ENCODE measurements at regions not wholly inside any gene's neighbourhood (a gene's known extent, or its start where the extent isn't known, plus 50 kb on each side); places are given as distances from the start of the nearest gene placed in this dataset.

DNA sequence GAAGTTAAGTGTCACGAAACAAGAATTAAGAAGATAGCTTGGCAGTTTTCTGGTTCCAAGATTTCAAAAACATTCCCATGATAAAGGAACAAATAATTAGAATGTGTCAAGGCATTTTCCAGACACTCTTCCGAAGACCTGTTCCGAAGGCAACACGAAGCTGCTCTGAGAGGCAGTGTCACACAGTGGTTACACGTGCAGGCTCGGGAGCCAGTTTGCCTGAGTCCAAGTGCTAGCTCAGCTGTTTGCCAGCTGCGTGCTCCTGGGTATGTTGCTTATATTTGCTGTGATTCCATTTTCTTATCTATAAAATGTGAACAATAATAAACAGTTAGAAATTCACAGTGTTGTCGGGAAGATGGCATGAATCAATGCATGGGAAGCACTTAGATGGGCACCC is 217.9 kb upstream of the GRIP1 start:
- no peaks in the 10 kb centered on the region for H3K27me3 ChIP-seq
- WGBS, 5 donors: 69 to 90% (median 77%) methylated on average over 8 of the region's 8 CpGs
- no peaks in the 10 kb centered on the region for H3K36me3 ChIP-seq
- no peak overlapping the region for H3K27ac ChIP-seq
- DNase-seq: no peak
- intact Hi-C loops (cut with DNase I; ENCODE audit: low total_unique reads): no loop called here
- TF ChIP-seq POLR2A (IDR thresholded peaks at IDR 0.05): no peak
- TF ChIP-seq EP300 (IDR thresholded peaks at IDR 0.05): no peak
- TF ChIP-seq POLR2AphosphoS5 (IDR thresholded peaks at IDR 0.05): no peak
- TF ChIP-seq, protein P1, sequence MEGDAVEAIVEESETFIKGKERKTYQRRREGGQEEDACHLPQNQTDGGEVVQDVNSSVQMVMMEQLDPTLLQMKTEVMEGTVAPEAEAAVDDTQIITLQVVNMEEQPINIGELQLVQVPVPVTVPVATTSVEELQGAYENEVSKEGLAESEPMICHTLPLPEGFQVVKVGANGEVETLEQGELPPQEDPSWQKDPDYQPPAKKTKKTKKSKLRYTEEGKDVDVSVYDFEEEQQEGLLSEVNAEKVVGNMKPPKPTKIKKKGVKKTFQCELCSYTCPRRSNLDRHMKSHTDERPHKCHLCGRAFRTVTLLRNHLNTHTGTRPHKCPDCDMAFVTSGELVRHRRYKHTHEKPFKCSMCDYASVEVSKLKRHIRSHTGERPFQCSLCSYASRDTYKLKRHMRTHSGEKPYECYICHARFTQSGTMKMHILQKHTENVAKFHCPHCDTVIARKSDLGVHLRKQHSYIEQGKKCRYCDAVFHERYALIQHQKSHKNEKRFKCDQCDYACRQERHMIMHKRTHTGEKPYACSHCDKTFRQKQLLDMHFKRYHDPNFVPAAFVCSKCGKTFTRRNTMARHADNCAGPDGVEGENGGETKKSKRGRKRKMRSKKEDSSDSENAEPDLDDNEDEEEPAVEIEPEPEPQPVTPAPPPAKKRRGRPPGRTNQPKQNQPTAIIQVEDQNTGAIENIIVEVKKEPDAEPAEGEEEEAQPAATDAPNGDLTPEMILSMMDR (IDR thresholded peaks at IDR 0.05): no peak
- no peaks in the 10 kb centered on the region for H3K9me3 ChIP-seq
- no peak overlapping the region for H3K4me3 ChIP-seq
- peaks cover 0 to 13% (median 2%) of the 10 kb centered on the region in 4 donors for H3K4me1 ChIP-seq

DNA sequence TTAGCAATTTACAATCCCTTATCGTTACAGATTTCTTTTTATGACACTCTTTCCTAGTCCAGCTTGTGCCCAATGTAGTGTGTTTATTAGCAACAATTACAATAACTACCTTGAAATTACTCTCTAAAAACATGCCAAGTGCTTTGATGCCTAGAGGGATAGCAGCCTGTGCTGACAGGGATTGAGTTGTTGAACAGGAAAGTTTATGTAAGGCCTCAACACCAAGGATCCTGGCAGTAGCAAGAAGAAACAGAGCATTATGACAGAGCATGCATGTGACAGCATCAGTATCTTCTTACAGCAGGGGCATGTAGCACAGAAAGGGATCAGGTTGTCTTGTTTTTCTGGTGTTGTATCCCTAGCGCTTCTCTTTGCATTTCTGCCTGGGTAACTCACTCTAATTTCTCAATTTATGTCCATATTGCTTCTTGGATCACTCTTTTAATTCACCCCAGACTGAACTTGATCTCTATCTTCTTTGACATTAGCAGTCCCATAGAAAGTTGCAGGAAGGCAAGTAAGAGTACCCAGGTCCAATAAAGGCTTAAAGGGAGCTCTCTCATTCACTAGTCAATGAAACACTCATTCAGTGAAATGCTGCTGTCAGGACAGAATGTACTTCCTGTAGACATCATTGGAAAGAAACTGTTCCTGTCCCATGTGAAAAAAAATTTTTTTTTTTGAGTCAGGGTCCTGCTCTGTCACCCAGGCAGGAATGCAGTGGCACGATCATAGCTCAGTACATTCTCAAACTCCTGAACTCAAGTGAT is 220.0 kb upstream of the GRIP1 start:
- peaks cover 0 to 13% (median 2%) of the 10 kb centered on the region in 4 donors for H3K4me1 ChIP-seq
- H3K27ac ChIP-seq: no peak overlapping the region
- no peak for TF ChIP-seq EP300 (IDR thresholded peaks at IDR 0.05)
- TF ChIP-seq, protein P1 (IDR thresholded peaks at IDR 0.05): no peak
- no peak for TF ChIP-seq POLR2AphosphoS5 (IDR thresholded peaks at IDR 0.05)
- TF ChIP-seq POLR2A (IDR thresholded peaks at IDR 0.05): no peak
- DNase-seq: no peak
- intact Hi-C loops (cut with DNase I; ENCODE audit: low total_unique reads): no loop called here
- H3K4me3 ChIP-seq: no peak overlapping the region
- no peaks in the 10 kb centered on the region for H3K36me3 ChIP-seq
- 84 to 97% (median 89%) methylated on average over 3 of the region's 3 CpGs for WGBS, 5 donors
- H3K9me3 ChIP-seq: no peaks in the 10 kb centered on the region
- H3K27me3 ChIP-seq: no peaks in the 10 kb centered on the region

DNA sequence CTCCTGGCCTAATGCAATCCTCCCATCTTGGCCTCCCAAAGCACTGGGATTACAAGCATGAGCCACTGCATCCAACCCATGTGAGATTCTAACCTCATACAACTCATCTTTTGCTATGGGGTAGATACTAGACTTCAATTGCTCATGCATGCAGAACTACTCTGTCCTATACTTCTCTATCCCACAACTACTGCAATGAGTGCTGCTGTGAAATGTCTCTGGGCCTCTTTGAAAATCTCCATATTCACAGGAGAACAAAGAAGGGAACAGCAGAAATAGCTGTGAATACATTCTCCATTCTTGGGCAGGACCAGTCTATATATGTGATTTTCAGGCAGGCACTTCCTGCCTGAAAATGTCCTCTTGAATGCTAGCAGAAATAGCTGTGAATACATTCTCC is 220.7 kb upstream of the GRIP1 start:
- Histone ChIP-seq H3K4me1 (peaks cover 0 to 13% (median 2%) of the 10 kb centered on the region in 4 donors), H3K4me3 (no peak overlapping the region), H3K27me3 (no peaks in the 10 kb centered on the region), H3K9me3 (no peaks in the 10 kb centered on the region), H3K27ac (no peak overlapping the region), H3K36me3 (no peaks in the 10 kb centered on the region)
- TF ChIP-seq POLR2AphosphoS5 (IDR thresholded peaks at IDR 0.05): no peak
- TF ChIP-seq POLR2A (IDR thresholded peaks at IDR 0.05): no peak
- TF ChIP-seq, protein P1 (IDR thresholded peaks at IDR 0.05): no peak
- TF ChIP-seq EP300 (IDR thresholded peaks at IDR 0.05): no peak
- DNase-seq: no peak
- intact Hi-C loops (cut with DNase I; ENCODE audit: low total_unique reads): no loop called here

DNA sequence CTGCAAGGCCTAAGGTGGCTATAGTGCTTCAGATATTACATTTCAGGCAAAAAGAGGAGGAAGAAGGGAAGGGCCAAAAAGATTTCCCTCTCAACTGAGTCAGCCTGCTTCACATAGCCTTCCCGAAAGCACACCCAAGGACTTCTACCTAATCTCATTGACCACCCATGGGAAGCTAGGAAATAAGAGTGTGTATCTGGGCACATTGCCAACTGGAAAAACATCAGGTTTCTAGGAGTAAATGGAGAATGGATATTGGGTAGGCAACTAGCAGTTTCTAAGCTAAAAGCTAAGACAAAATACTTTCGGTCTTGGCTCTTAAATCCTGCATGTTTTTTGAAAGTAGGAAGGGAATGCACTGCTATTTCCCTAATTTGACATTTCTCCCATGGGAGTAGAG is 221.7 kb upstream of the GRIP1 start:
- H3K36me3 ChIP-seq: no peaks in the 10 kb centered on the region
- peak in 1 of 2 donors; percentile 49 for DNase-seq
- 43 to 72% (median 52%) methylated on average over 2 of the region's 2 CpGs for WGBS, 5 donors
- no peak overlapping the region for H3K4me3 ChIP-seq
- H3K27me3 ChIP-seq: no peaks in the 10 kb centered on the region
- H3K27ac ChIP-seq: no peak overlapping the region
- no peak for TF ChIP-seq POLR2AphosphoS5 (IDR thresholded peaks at IDR 0.05)
- TF ChIP-seq, protein P1 (IDR thresholded peaks at IDR 0.05): no peak
- TF ChIP-seq EP300 (IDR thresholded peaks at IDR 0.05): no peak
- TF ChIP-seq POLR2A (IDR thresholded peaks at IDR 0.05): no peak
- intact Hi-C loops (cut with DNase I; ENCODE audit: low total_unique reads): no loop called here
- H3K9me3 ChIP-seq: no peaks in the 10 kb centered on the region
- H3K4me1 ChIP-seq: peaks cover 0 to 13% (median 2%) of the 10 kb centered on the region in 4 donors

Data from stomach (tissue), 8 donors.